ENCODE measurements at regions not wholly inside any gene's neighbourhood (a gene's known extent, or its start where the extent isn't known, plus 50 kb on each side); places are given as distances from the start of the nearest gene placed in this dataset.
A peak's percentile ranks its signal among the peaks of the same experiment; 100 is the strongest.
"Not testable (repeated sequence)": the region's sequence is repeated elsewhere in the genome, so short reads cannot be mapped to it uniquely, and the experiment has no call there.

- DNase-seq = no peak
Measured at GRCh38 chr2:105691947-105692390, 52.7 kb upstream of the NCK2 start.

GRCh38 chr2:105690566-105690965 is 54.1 kb upstream of the NCK2 start:
- no peak for DNase-seq

GRCh38 chr2:105689484-105689883 is 55.2 kb upstream of the NCK2 start:
- no peak for DNase-seq

- no peak for DNase-seq
Measured at GRCh38 chr2:105688946-105689345, 55.8 kb upstream of the NCK2 start.

- no peak for DNase-seq
Measured at GRCh38 chr2:105686588-105686987, 58.1 kb upstream of the NCK2 start.

- DNase-seq = peak in 1 of 2 donors; percentile 6
Measured at GRCh38 chr2:105683011-105683492, 61.7 kb upstream of the NCK2 start.

- DNase-seq = no peak
Measured at GRCh38 chr2:105682401-105682800, 62.3 kb upstream of the NCK2 start.

- DNase-seq = no peak
Measured at GRCh38 chr2:105681927-105682326, 62.8 kb upstream of the NCK2 start.

- no peak for DNase-seq
Measured at GRCh38 chr2:105680357-105680756, 64.4 kb upstream of the NCK2 start.

GRCh38 chr2:105678346-105678745 is 66.4 kb upstream of the NCK2 start:
- DNase-seq = no peak

- DNase-seq = no peak
Measured at GRCh38 chr2:105677901-105678300, 66.8 kb upstream of the NCK2 start.

GRCh38 chr2:105675841-105676240 is 68.9 kb upstream of the NCK2 start:
- no peak for DNase-seq

- peak in 1 of 2 donors; percentile 13 for DNase-seq
Measured at GRCh38 chr2:105674859-105675541, 69.7 kb upstream of the NCK2 start.

- peak; percentile 59 to 73 for DNase-seq
Measured at GRCh38 chr2:105674401-105674800, 70.3 kb upstream of the NCK2 start.

GRCh38 chr2:105671156-105671555 is 73.6 kb upstream of the NCK2 start:
- no peak for DNase-seq

- DNase-seq = no peak
Measured at GRCh38 chr2:105669384-105669891, 75.3 kb upstream of the NCK2 start.

GRCh38 chr2:105665480-105665879 is 79.2 kb upstream of the NCK2 start:
- DNase-seq = no peak

GRCh38 chr2:105660489-105660888 is 84.2 kb upstream of the NCK2 start:
- DNase-seq = no peak

- DNase-seq = not testable (repeated sequence)
Measured at GRCh38 chr2:105655723-105656606, 88.7 kb upstream of the NCK2 start.

GRCh38 chr2:105655244-105655643 is 89.5 kb upstream of the NCK2 start:
- no peak for DNase-seq

- DNase-seq = no peak
Measured at GRCh38 chr2:105654474-105655004, 90.2 kb upstream of the NCK2 start.

GRCh38 chr2:105653302-105653701 is 91.4 kb upstream of the NCK2 start:
- no peak for DNase-seq
